H1 (cell line): ENCODE measurements at regions not wholly inside any gene's neighbourhood (a gene's known extent, or its start where the extent isn't known, plus 50 kb on each side); places are given as distances from the start of the nearest gene placed in this dataset.

Source experiments
- CEBPB ChIP-seq: IDR thresholded peaks from 2 replicates; pipeline ENCODE4 v1.6.1; 2012; ENCODE audit warnings: low read depth, low read length
- CHD2 ChIP-seq: IDR thresholded peaks from 2 replicates; pipeline ENCODE4 v1.6.1; 2012; ENCODE audit warnings: low read length, improper control_type of control experiment
- CTCF ChIP-seq, 3 experiments: IDR thresholded peaks; 1 replicate in 2 of 3; 2 replicates in 1 of 3; pipeline versions ENCODE4 v1.5.1 to v1.6.1; 2011; ENCODE audit warnings: low read length in 3 of 3, mild to moderate bottlenecking in 3 of 3, inconsistent platforms in 2 of 3, low read depth in 1 of 3, moderate library complexity in 1 of 3; ENCODE audit not compliant: insufficient read depth in 1 of 3; ENCODE audit errors: control extremely low read depth in 1 of 3
- EZH2 ChIP-seq: fragments of 200-600 bp; sonication (generic); IDR thresholded peaks from 2 replicates; pipeline ENCODE4 v1.7.1; 2012; ENCODE audit warnings: low read depth, mild to moderate bottlenecking, moderate library complexity, low read length, inconsistent platforms; ENCODE audit not compliant: severe bottlenecking
- HDAC2 ChIP-seq, 2 experiments: fragments of 300-600 bp in 1 of 2; sonication (generic) in 1 of 2; IDR thresholded peaks; 2 replicates each; pipeline ENCODE4 v1.6.1; 2011 to 2012; ENCODE audit warnings: low read depth in 2 of 2, low read length in 2 of 2, mild to moderate bottlenecking in 2 of 2, moderate library complexity in 2 of 2, borderline replicate concordance in 1 of 2, inconsistent platforms in 1 of 2
- JUN ChIP-seq: IDR thresholded peaks from 2 replicates; pipeline ENCODE4 v1.6.1; 2011; ENCODE audit warnings: low read depth, mild to moderate bottlenecking, improper control_type of control experiment, low read length
- JUND ChIP-seq: IDR thresholded peaks from 2 replicates; pipeline ENCODE4 v1.6.1; 2011; ENCODE audit warnings: mild to moderate bottlenecking, improper control_type of control experiment, low read length
- MAX ChIP-seq: IDR thresholded peaks from 2 replicates; pipeline ENCODE4 v1.6.1; 2012; ENCODE audit warnings: inconsistent platforms
- NRF1 ChIP-seq: IDR thresholded peaks from 2 replicates; pipeline ENCODE4 v1.6.1; 2011; ENCODE audit warnings: mild to moderate bottlenecking, low read depth, low read length, improper control_type of control experiment
- POLR2A ChIP-seq, 2 experiments: IDR thresholded peaks; 1 replicate in 1 of 2; 2 replicates in 1 of 2; pipeline ENCODE4 v1.6.1; 2011; ENCODE audit warnings: low read depth in 2 of 2, low read length in 2 of 2, mild to moderate bottlenecking in 2 of 2; ENCODE audit errors: control extremely low read depth in 1 of 2
- SIRT6 ChIP-seq: IDR thresholded peaks from one replicate; pipeline ENCODE4 v1.7.1; 2012; ENCODE audit warnings: low read length, inconsistent platforms
- TBP ChIP-seq: IDR thresholded peaks from 2 replicates; pipeline ENCODE4 v1.6.1; 2011; ENCODE audit warnings: low read depth, low read length, improper control_type of control experiment
- YY1 ChIP-seq: IDR thresholded peaks from 2 replicates; pipeline ENCODE4 v1.6.1; 2011; ENCODE audit warnings: low read depth, mild to moderate bottlenecking, low read length

- TF ChIP-seq MAX (no peak), YY1 (no peak), CHD2 (no peak), SIRT6 (no peak), CTCF (IDR thresholded peaks at IDR 0.05; ENCODE audit: control extremely low read depth in 1 of 3, insufficient read depth in 1 of 3, low read depth in 1 of 3, low read length in 3 of 3) (no peak), HDAC2 (IDR thresholded peaks at IDR 0.05; ENCODE audit: borderline replicate concordance in 1 of 2, low read depth in 2 of 2, low read length in 2 of 2) (no peak), POLR2A (IDR thresholded peaks at IDR 0.05; ENCODE audit: control extremely low read depth in 1 of 2, low read depth in 2 of 2, low read length in 2 of 2) (no peak), TBP (no peak), CEBPB (no peak), JUN (no peak), JUND (no peak), EZH2 (no peak), NRF1 (no peak)
These were observed 584.3 kb downstream of the EPHA4 start for GRCh38 chr2:220987839-220988238.
